H9 (cell line): ENCODE measurements at regions not wholly inside any gene's neighbourhood (a gene's known extent, or its start where the extent isn't known, plus 50 kb on each side); places are given as distances from the start of the nearest gene placed in this dataset.

Experiments used
- DNase-seq: peaks from one replicate; pipeline ENCODE4 v3.0.0-alpha.2; 2017
- H2AFZ ChIP-seq: one replicate; pipeline ENCODE4 v1.6.1; 2013; ENCODE audit warnings: mild to moderate bottlenecking, low read length, control low read depth, moderate library complexity
- H2AK5ac ChIP-seq: 2 replicates; pipeline ENCODE4 v1.6.1; 2013; ENCODE audit warnings: low read length, control low read depth, mixed read lengths; ENCODE audit not compliant: insufficient read length
- H2BK120ac ChIP-seq: one replicate; pipeline ENCODE4 v1.6.1; 2013; ENCODE audit warnings: low read depth, mild to moderate bottlenecking, low read length, control low read depth, inconsistent platforms; ENCODE audit not compliant: poor library complexity, severe bottlenecking
- H2BK12ac ChIP-seq: 2 replicates; pipeline ENCODE4 v1.6.1; 2013; ENCODE audit warnings: low read length, control low read depth, mixed read lengths, low read depth; ENCODE audit not compliant: insufficient read length
- H2BK15ac ChIP-seq: 2 replicates; pipeline ENCODE4 v1.6.1; 2013; ENCODE audit warnings: low read depth, low read length, control low read depth
- H2BK20ac ChIP-seq: one replicate; pipeline ENCODE4 v1.6.1; 2013; ENCODE audit warnings: low read depth, mild to moderate bottlenecking, low read length, control low read depth, inconsistent platforms; ENCODE audit not compliant: poor library complexity, severe bottlenecking
- H2BK5ac ChIP-seq: 2 replicates; pipeline ENCODE4 v1.6.1; 2013; ENCODE audit warnings: low read length, control low read depth, mixed read lengths; ENCODE audit not compliant: insufficient read length
- H3K14ac ChIP-seq: 2 replicates; pipeline ENCODE4 v1.6.1; 2013; ENCODE audit warnings: low read length, control low read depth; ENCODE audit not compliant: insufficient read depth
- H3K18ac ChIP-seq: 2 replicates; pipeline ENCODE4 v1.6.1; 2013; ENCODE audit warnings: low read depth, mild to moderate bottlenecking, mixed read lengths, low read length, control low read depth; ENCODE audit not compliant: insufficient read length
- H3K23ac ChIP-seq: 2 replicates; pipeline ENCODE4 v1.6.1; 2013; ENCODE audit warnings: low read length, control low read depth, mixed read lengths, low read depth; ENCODE audit not compliant: insufficient read length
- H3K23me2 ChIP-seq: 2 replicates; pipeline ENCODE4 v1.6.1; 2013; ENCODE audit warnings: low read depth, mild to moderate bottlenecking, mixed read lengths, low read length, control low read depth; ENCODE audit not compliant: insufficient read length, poor library complexity, severe bottlenecking
- H3K27ac ChIP-seq: 2 replicates; pipeline ENCODE4 v1.5.1; 2013; ENCODE audit warnings: low read length, control low read depth, mixed read lengths, low read depth; ENCODE audit not compliant: insufficient read length
- H3K27me3 ChIP-seq: 2 replicates; pipeline ENCODE4 v1.6.1; 2013; ENCODE audit warnings: low read length, control low read depth, inconsistent platforms; ENCODE audit not compliant: insufficient read depth
- H3K4ac ChIP-seq: 2 replicates; pipeline ENCODE4 v1.6.1; 2013; ENCODE audit warnings: low read depth, mild to moderate bottlenecking, control low read depth, inconsistent platforms, low read length, moderate library complexity
- H3K4me1 ChIP-seq: 2 replicates; pipeline ENCODE4 v1.6.1; 2013; ENCODE audit warnings: low read length, control low read depth, inconsistent platforms; ENCODE audit not compliant: insufficient read depth
- H3K4me2 ChIP-seq: 2 replicates; pipeline ENCODE4 v1.6.1; 2013; ENCODE audit warnings: low read length, control low read depth, mixed read lengths; ENCODE audit not compliant: insufficient read length, insufficient read depth
- H3K56ac ChIP-seq: 2 replicates; pipeline ENCODE4 v1.6.1; 2013; ENCODE audit warnings: low read depth, mild to moderate bottlenecking, mixed read lengths, low read length, control low read depth; ENCODE audit not compliant: insufficient read length
- H3K79me1 ChIP-seq: 2 replicates; pipeline ENCODE4 v1.6.1; 2013; ENCODE audit warnings: low read depth, mild to moderate bottlenecking, moderate library complexity, low read length, control low read depth, inconsistent platforms; ENCODE audit not compliant: insufficient read depth, poor library complexity, severe bottlenecking
- H3K79me2 ChIP-seq: 2 replicates; pipeline ENCODE4 v1.6.1; 2013; ENCODE audit warnings: low read length, control low read depth, inconsistent platforms; ENCODE audit not compliant: insufficient read depth
- H3K9ac ChIP-seq: 2 replicates; pipeline ENCODE4 v1.6.1; 2013; ENCODE audit warnings: low read length, control low read depth, mixed read lengths; ENCODE audit not compliant: insufficient read length; ENCODE audit errors: extremely low read depth
- H3K9me3 ChIP-seq: one replicate; pipeline ENCODE4 v1.6.1; 2013; ENCODE audit warnings: low read depth, low read length, inconsistent platforms; ENCODE audit not compliant: control insufficient read depth
- H3T11ph ChIP-seq: one replicate; pipeline ENCODE4 v1.6.1; 2013; ENCODE audit warnings: mild to moderate bottlenecking, low read length, control low read depth, inconsistent platforms
- H4K20me1 ChIP-seq: one replicate; pipeline ENCODE4 v1.6.1; 2013; ENCODE audit not compliant: control insufficient read depth, insufficient read length, insufficient read depth
- H4K5ac ChIP-seq: 2 replicates; pipeline ENCODE4 v1.6.1; 2013; ENCODE audit warnings: low read depth, mild to moderate bottlenecking, mixed read lengths, low read length, control low read depth; ENCODE audit not compliant: insufficient read length
- H4K8ac ChIP-seq: replicated peaks from 2 replicates; pipeline ENCODE4 v1.6.1; 2013; ENCODE audit warnings: low read length, control low read depth, mixed read lengths, low read depth; ENCODE audit not compliant: insufficient read length
- H4K91ac ChIP-seq: 2 replicates; pipeline ENCODE4 v1.6.1; 2013; ENCODE audit warnings: low read depth, mild to moderate bottlenecking, moderate library complexity, mixed read lengths, low read length, control low read depth; ENCODE audit not compliant: insufficient read length
- H3K27ac Mint-ChIP-seq, 3 experiments: 2 replicates in 2 of 3; 3 replicates in 1 of 3; pipeline ENCODE4 v1.8.0; 2020 to 2021; ENCODE audit warnings: mixed read lengths in 3 of 3, mild to moderate bottlenecking in 1 of 3, moderate library complexity in 1 of 3
- H3K27me3 Mint-ChIP-seq: 2 replicates; pipeline ENCODE4 v1.8.0; 2021; ENCODE audit warnings: low read depth, mild to moderate bottlenecking, moderate library complexity, mixed read lengths
- H3K36me3 Mint-ChIP-seq, 3 experiments: 2 replicates in 2 of 3; 3 replicates in 1 of 3; pipeline ENCODE4 v1.8.0; 2020 to 2021; ENCODE audit warnings: low read depth in 3 of 3, mixed read lengths in 3 of 3; ENCODE audit not compliant: insufficient read depth in 1 of 3
- H3K4me1 Mint-ChIP-seq, 2 experiments: 2 replicates each; pipeline ENCODE4 v1.8.0; 2020; ENCODE audit warnings: mixed read lengths in 2 of 2
- H3K4me3 Mint-ChIP-seq, 2 experiments: 2 replicates in 1 of 2; 3 replicates in 1 of 2; pipeline ENCODE4 v1.8.0; 2020 to 2021; ENCODE audit warnings: mild to moderate bottlenecking in 2 of 2, mixed read lengths in 2 of 2, moderate library complexity in 1 of 2
- H3K9me3 Mint-ChIP-seq, 2 experiments: 2 replicates in 1 of 2; 3 replicates in 1 of 2; pipeline ENCODE4 v1.8.0; 2020; ENCODE audit warnings: mild to moderate bottlenecking in 2 of 2, mixed read lengths in 2 of 2, moderate library complexity in 1 of 2
- CTCF ChIP-seq: fragments of 200-600 bp; sonication (generic); conservative IDR thresholded peaks from 3 replicates; pipeline ENCODE4 v1.8.0; 2021; ENCODE audit warnings: antibody characterized with exemption, mild to moderate bottlenecking
- WGBS: extraction: QIAGEN DNeasy Blood & Tissue Kit; methylation state at CpG from one replicate; pipeline ENCODE4 v1.1.7; 2013; ENCODE audit warnings: missing lambda C conversion rate, low lambda C conversion rate, mixed read lengths; ENCODE audit not compliant: insufficient read length; ENCODE audit errors: extremely low coverage; 5-methylcytosine and 5-hydroxymethylcytosine counted together

- no peak overlapping the region for H2BK20ac ChIP-seq
- no peak overlapping the region for H4K5ac ChIP-seq
- H3K14ac ChIP-seq = no peak overlapping the region
- no peak overlapping the region for H3K23ac ChIP-seq
- H3K56ac ChIP-seq = no peak overlapping the region
- H3K27me3 ChIP-seq = no peaks in the 10 kb centered on the region
- no CpG with 5 or more reads among the region's 2 CpGs for WGBS
- no peak overlapping the region for H3K27ac ChIP-seq
- no peaks in the 10 kb centered on the region for H3K23me2 ChIP-seq
- Mint-ChIP-seq H3K36me3 (peaks cover 0 to 3% (median 0%) of the 10 kb centered on the region in 3 experiments; a peak in 1 of 7 replicates), H3K4me1 (peaks cover 0 to 5% of the 10 kb centered on the region in 2 experiments; a peak in 1 of 4 replicates), H3K4me3 (no peak overlapping the region), H3K27me3 (no peaks in the 10 kb centered on the region; the same call in 1 of the 2 replicates), H3K27ac (no peak overlapping the region), H3K9me3 (no peaks in the 10 kb centered on the region; a peak in 1 of 5 replicates)
- no peak overlapping the region for H3K4ac ChIP-seq
- no peaks in the 10 kb centered on the region for H3K9me3 ChIP-seq
- no peak overlapping the region for H2BK12ac ChIP-seq
- no peaks in the 10 kb centered on the region for H3K79me1 ChIP-seq
- H2BK5ac ChIP-seq = no peak overlapping the region
- H3K9ac ChIP-seq = no peak overlapping the region
- no peak for TF ChIP-seq CTCF
- no peak overlapping the region for H2BK15ac ChIP-seq
- H3K4me1 ChIP-seq = no peaks in the 10 kb centered on the region
- H2AK5ac ChIP-seq = no peak overlapping the region
- no peak overlapping the region for H2BK120ac ChIP-seq
- H3K4me2 ChIP-seq = no peak overlapping the region
- H2AFZ ChIP-seq = no peak overlapping the region
- no peaks in the 10 kb centered on the region for H3K79me2 ChIP-seq
- H3T11ph ChIP-seq = no peak overlapping the region
- no peak overlapping the region for H3K18ac ChIP-seq
- no peak overlapping the region for H4K91ac ChIP-seq
- H4K20me1 ChIP-seq = no peaks in the 10 kb centered on the region
- no peak overlapping the region for H4K8ac ChIP-seq
- DNase-seq = no peak
Observed at GRCh38 chr12:88878295-88878694, 298.0 kb upstream of the KITLG start.
